ENCODE measurements at regions not wholly inside any gene's neighbourhood (a gene's known extent, or its start where the extent isn't known, plus 50 kb on each side); places are given as distances from the start of the nearest gene placed in this dataset.
"Not testable (repeated sequence)": the region's sequence is repeated elsewhere in the genome, so short reads cannot be mapped to it uniquely, and the experiment has no call there.

- no peak for DNase-seq
Measured at GRCh38 chr18:71036783-71037182, 747.9 kb downstream of the SOCS6 start.

- not testable (repeated sequence) for DNase-seq
Measured at GRCh38 chr18:71031296-71032191, 742.7 kb downstream of the SOCS6 start.

GRCh38 chr18:71030085-71030484 is 741.2 kb downstream of the SOCS6 start:
- not testable (repeated sequence) for DNase-seq

DNA sequence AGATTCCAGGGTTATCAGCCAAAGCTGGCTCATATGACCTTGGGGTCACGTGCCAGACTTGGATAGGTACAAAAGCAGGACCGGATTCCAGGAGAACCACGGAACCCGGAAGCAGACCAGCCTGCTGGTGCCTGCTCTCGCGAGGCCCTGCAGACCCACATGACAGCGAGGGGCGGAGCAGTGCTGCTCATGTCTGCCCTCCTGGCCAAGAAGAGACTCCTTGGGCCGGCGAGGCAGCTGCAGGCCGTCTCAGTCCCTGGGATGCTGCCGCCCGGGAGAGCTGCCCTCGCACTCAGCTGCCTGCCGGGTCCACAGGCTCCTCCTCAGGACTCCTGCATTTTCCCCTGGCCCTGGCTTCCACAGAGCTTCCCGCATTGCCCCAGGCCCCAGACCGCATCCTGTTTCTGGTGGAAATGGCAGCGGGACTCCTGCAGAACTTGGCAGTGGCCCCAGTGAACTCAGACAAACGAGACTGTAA is 739.5 kb downstream of the SOCS6 start:
- DNase-seq, result no peak

- no peak for DNase-seq
Measured at GRCh38 chr18:71027531-71027930, 738.7 kb downstream of the SOCS6 start.

DNA sequence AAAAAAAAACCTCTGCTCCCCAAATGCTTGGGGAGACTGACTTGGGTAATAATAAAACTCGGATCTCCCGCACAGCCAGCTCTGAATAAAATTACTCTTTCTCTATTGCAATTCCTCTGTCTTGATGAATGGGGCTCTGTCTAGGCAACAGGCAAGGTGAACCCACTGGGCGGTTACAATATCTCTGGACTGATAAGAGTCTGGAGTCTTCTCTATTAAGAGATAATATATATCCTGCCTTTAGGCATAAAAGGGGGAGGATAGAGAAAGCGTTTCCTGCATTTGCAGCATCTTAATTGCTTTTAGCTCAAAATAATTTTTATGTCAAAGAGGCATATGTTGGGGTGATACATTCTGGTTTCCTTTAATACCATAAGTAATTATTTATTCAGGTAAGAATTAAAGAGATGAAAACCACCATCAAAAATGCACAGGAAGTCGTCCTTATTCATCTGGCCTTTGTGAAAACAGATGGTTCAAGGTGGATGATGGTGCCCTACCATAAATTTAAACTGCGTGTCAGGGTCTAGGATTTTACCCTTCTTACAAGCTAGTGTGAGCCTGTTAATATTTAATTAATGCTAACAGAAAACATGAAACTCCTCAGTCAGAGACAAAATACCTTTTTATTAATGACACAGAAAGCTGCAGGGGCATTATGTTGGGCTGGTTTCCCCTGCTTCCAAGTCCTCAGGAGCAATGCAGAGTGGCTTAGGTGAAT is 736.8 kb downstream of the SOCS6 start:
- DNase-seq, result no peak

- DNase-seq, result no peak
Measured at GRCh38 chr18:71022389-71022788, 733.5 kb downstream of the SOCS6 start.

DNA sequence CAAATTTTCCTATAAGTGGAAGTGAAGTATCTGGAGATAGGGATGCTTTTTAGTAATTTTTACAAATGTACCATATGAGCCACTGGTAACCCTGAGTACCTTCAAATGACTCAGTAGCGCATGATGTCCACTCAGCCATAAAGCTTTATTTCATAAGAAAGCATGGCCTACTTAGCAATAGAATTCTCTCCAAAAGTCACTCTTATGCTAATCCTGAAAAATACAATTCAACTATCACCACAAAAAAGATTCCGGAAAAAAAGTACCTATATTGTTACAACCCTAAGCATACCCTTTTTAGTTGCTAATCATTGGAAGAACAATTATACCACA is 732.2 kb downstream of the SOCS6 start:
- no peak for DNase-seq

- no peak for DNase-seq
Measured at GRCh38 chr18:71020342-71021029, 731.6 kb downstream of the SOCS6 start.

GRCh38 chr18:71018816-71019215 is 730.0 kb downstream of the SOCS6 start:
- no peak for DNase-seq

DNA sequence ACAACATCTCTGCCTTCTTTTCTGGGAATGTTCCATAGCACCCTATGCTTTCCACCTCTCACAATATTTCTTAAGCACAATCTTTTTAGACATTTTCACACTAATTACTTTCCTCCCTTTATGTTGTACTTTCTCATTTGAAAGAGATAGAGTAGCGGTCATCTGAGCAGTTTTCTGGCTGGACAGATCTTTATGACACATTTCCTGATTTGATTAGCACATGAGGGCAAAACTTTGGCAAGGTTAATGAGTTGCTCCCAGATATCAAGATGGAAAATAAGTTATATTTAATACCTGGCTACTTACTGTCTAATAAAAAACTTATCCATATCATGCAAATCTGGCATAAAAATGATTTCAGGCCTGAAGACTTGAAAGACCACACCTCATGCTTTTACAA is 723.9 kb downstream of the SOCS6 start:
- no peak for DNase-seq

GRCh38 chr18:71011389-71011788 is 722.5 kb downstream of the SOCS6 start:
- DNase-seq, result no peak

GRCh38 chr18:71008257-71008656 is 719.4 kb downstream of the SOCS6 start:
- no peak for DNase-seq

- no peak for DNase-seq
Measured at GRCh38 chr18:71001597-71001996, 712.8 kb downstream of the SOCS6 start.

DNA sequence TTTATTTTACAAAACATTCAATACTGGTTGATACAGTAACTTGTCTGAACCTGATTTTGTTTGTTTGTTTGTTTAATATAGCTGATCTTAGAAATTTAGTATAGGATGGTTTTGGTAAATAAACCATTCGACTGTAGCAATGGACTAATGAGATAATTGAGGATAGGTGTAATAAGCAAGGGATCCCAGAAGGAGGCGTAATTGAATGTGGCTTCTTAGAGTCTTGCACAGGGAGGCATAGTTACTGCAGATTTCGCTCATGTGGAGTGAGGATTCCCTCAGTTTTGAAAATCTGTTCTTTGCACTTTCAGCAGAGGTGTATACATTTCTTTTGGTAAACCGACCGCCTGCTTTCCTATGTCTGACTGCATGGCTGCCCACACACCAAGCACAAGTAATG is 709.6 kb downstream of the SOCS6 start:
- DNase-seq, result no peak

DNA sequence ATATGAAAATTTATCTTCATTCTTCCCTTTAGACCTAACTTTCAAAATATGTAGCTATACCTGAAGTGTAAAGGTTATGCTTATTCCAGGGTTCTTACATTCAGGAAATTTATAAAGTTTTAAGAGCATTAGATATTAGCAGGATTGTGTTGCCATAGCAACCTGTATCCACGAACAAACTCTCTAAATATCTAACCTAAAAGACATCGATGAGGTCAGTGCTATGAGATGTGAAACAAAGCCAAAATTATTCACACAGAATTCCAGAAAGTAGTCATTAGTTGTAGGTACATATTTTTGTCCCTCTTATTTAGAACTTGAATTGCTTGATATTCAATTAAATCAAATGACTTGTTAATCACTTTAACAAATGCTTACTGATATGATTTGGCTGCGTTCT is 705.3 kb downstream of the SOCS6 start:
- DNase-seq, result no peak

GRCh38 chr18:70991577-70991976 is 702.7 kb downstream of the SOCS6 start:
- DNase-seq, result no peak

GRCh38 chr18:70985948-70986347 is 697.1 kb downstream of the SOCS6 start:
- no peak for DNase-seq

GRCh38 chr18:70982292-70982691 is 693.4 kb downstream of the SOCS6 start:
- DNase-seq, result no peak

DNA sequence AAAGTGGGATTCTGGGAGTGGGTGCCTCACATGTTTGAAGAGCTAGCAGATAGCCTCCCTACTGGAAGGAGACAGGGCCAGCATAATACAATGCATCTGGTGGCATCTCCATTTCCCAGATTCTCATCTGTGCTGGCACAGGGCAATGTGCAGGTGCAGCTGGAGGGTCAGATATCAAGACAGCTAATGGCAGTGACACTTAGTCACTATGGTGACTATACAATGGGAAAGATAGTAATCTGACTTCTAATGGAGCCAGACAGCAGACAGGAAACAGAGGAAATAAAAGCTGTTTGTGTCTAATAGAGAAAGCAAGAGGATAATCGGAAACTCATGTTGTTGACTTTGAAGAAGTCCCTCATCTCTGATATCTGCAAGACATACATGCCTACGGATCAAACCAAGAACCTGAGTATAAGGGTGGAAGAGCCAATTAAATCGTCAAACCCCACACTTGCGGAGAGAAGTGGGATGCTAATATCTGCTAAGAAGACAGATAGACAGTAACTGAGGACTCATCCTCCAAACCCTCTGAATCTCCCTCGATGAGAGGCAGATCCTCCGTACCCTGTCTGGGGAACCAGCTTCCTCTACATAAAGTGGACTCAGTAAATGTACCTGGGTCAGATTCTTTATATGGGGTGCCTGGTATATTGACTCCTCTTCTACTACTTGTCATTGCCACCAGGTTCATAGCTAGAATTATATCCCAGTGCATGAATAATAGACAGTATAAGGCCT is 692.7 kb downstream of the SOCS6 start:
- no peak for DNase-seq

DNA sequence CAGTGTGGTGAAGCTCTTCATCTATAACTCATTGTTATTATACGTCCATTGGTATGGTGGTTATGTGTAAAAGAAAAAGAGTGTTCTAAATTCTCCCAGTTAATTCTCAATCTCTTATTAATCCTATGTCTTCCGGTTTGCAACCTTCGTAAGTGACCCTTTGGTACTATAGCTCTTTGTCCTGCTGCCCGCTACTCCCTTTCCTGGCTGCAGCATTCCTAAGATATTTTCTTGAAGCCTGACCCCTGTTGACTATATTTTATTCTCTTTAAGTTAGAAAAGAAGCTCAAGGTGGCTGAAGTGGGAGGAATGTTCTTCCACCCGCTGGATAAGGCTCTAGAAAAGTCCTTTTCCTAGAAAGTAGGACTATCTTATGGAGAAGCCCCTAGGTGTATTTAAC is 684.8 kb downstream of the SOCS6 start:
- DNase-seq, result no peak

DNA sequence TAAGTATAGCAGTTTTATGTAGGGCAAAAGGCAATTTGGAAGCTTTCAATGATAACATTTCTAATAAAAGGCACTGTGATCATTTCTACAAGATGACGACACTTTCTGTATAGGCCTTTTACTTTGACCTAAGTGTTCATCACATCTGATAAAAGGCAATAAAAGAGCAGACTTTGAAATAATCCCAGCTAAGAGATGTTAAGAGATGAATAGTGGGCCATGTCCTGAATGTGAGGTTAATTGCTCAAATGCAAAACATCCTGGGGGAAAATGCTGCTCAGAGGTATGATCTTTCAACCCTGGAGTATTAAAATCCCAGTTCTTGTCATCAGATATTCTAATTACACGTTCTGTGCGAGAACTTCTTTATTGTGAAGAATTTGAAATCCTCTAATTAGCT is 677.6 kb downstream of the SOCS6 start:
- DNase-seq, result no peak

- no peak for DNase-seq
Measured at GRCh38 chr18:70961939-70962338, 673.1 kb downstream of the SOCS6 start.
